Fibroblast of peridontal ligament (primary cell): ENCODE measurements at regions not wholly inside any gene's neighbourhood (a gene's known extent, or its start where the extent isn't known, plus 50 kb on each side); places are given as distances from the start of the nearest gene placed in this dataset.
"Not testable (repeated sequence)": the region's sequence is repeated elsewhere in the genome, so short reads cannot be mapped to it uniquely, and the experiment has no call there.

ENCODE experiments used
- DNase-seq: peaks from one replicate; pipeline ENCODE4 v3.0.0-alpha.2; 2010; ENCODE audit errors: extremely low read depth

GRCh38 chr15:87477737-87478686, 778.5 kb downstream of the NTRK3 start:
- peak; percentile 66 for DNase-seq

GRCh38 chr15:87477026-87477425, 779.5 kb downstream of the NTRK3 start:
- DNase-seq = no peak

GRCh38 chr15:87470923-87471322, 785.6 kb downstream of the NTRK3 start:
- no peak for DNase-seq

GRCh38 chr15:87463956-87464355, 792.6 kb downstream of the NTRK3 start:
- not testable (repeated sequence) for DNase-seq

- peak; percentile 8 for DNase-seq
These were observed 794.9 kb downstream of the NTRK3 start for GRCh38 chr15:87461631-87462030.

- DNase-seq = no peak
These were observed 801.7 kb downstream of the NTRK3 start for GRCh38 chr15:87454860-87455259.

- no peak for DNase-seq
These were observed 806.2 kb downstream of the NTRK3 start for GRCh38 chr15:87450314-87450713.

- DNase-seq = no peak
These were observed 817.4 kb downstream of the NTRK3 start for GRCh38 chr15:87439090-87439489.

GRCh38 chr15:87433871-87434270, 822.7 kb downstream of the NTRK3 start:
- no peak for DNase-seq

- no peak for DNase-seq
These were observed 826.8 kb downstream of the NTRK3 start for GRCh38 chr15:87429754-87430153.

- DNase-seq = no peak
These were observed 836.5 kb downstream of the NTRK3 start for GRCh38 chr15:87420017-87420416.

- DNase-seq = peak; percentile 57
These were observed 837.2 kb downstream of the NTRK3 start for GRCh38 chr15:87419344-87419743.

GRCh38 chr15:87416591-87417257, 839.8 kb downstream of the NTRK3 start:
- no peak for DNase-seq

GRCh38 chr15:87408902-87409301, 847.6 kb downstream of the NTRK3 start:
- DNase-seq = no peak

- no peak for DNase-seq
These were observed 852.6 kb downstream of the NTRK3 start for GRCh38 chr15:87403973-87404372.

- no peak for DNase-seq
These were observed 854.6 kb downstream of the NTRK3 start for GRCh38 chr15:87401973-87402372.

GRCh38 chr15:87394676-87395075, 861.9 kb downstream of the NTRK3 start:
- no peak for DNase-seq

GRCh38 chr15:87387766-87388165, 868.8 kb downstream of the NTRK3 start:
- peak; percentile 44 for DNase-seq

- peak; percentile 39 for DNase-seq
These were observed 882.2 kb downstream of the NTRK3 start for GRCh38 chr15:87374339-87374738.

GRCh38 chr15:87369269-87369668, 887.3 kb downstream of the NTRK3 start:
- peak; percentile 97 for DNase-seq

GRCh38 chr15:87368511-87368910, 888.0 kb downstream of the NTRK3 start:
- no peak for DNase-seq

- DNase-seq = peak; percentile 93
These were observed 891.4 kb downstream of the NTRK3 start for GRCh38 chr15:87365186-87365585.

- peak; percentile 25 for DNase-seq
These were observed 894.0 kb downstream of the NTRK3 start for GRCh38 chr15:87362531-87362930.
